Activated CD8-positive, alpha-beta memory T cell treated with anti-CD3 and anti-CD28 coated beads, Interleukin-2, amount 50 U/mL, for 1 hour (primary cell): ENCODE measurements at regions not wholly inside any gene's neighbourhood (a gene's known extent, or its start where the extent isn't known, plus 50 kb on each side); places are given as distances from the start of the nearest gene placed in this dataset.
"Not testable (repeated sequence)": the region's sequence is repeated elsewhere in the genome, so short reads cannot be mapped to it uniquely, and the experiment has no call there.

Experiments used
- DNase-seq: peaks from one replicate; pipeline ENCODE4 v3.0.0-alpha.2; 2020; ENCODE audit errors: extremely low read depth

DNA sequence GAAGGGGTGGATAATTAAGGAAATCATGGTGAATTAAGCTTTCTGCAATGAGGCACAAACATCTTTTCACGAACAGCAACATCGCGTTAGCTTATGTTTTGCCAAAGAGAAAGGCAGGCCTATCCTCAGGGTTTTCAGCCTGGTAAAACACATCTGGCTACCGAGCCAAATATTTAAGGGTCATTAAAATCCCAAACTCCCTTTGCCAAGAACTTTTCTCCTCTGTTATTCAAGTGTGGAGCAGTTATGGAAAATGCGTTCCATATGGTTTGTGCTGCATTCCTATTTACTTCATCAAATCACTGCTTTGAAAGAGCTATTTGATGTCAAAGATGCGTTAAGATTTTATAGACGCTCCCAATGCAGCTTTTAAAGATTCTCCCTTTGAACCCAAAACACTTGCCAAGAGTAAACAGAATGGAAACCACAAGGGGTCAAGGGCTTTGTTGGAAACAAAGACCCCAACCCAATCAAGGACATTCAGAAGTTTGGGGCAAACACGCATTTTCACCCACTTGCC lies 308.3 kb upstream of the CDH5 start:
- no peak for DNase-seq

DNA sequence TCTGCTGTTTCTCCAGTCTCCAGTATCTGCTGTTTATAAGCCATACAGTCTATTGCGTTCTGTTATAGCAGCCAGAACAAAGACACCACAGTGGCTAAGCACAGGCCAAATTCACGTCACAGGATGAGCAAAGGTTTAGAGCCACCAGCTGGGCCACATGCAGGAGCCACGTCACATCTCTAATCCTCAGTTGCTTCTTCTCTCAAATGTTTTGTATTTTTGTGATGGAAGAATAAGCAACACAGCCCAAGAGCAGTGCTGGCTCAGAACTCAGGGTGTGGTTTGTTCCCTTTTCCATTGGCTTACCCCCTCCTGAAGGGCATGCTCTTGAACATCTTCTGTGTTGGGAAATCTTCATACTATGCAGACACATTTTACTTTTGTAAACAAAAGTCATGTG lies 309.4 kb upstream of the CDH5 start:
- no peak for DNase-seq

DNA sequence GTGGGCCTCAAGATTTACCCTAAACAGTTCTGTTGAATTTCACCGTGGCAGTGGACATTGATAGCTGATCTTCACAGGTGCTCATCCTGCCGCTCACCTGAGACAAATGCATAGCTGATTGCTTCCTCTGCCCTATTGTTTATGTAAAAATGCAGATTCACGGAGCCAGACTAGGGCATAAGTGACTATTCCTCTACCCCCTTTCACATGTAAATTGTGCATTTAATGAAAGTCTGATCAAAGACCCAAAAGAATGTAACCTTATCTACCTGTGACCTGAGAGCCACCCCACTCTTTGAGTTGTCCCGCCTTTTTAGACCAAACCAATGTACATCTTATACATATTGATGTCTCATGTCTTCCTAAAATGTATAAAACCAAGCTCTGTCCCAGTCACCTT lies 312.4 kb upstream of the CDH5 start:
- no peak for DNase-seq

DNA sequence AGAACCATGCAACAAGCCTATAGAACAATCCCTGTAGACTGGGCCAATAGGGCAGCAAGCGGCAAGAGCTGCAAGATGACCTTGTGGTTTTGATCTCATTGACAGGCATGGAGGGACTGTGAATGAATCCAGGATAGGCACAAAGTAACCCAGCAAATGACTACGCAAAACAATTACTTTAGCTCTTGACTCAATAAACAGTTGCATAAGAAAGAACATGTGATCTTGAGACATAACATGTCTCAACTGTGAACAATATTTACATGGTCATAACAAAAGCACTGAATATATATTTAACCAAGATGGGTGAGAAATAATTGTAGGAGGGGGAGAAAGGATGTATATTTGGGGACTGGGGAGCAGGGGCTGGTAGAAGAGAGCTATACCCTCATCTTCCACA lies 313.7 kb upstream of the CDH5 start:
- DNase-seq = no peak

DNA sequence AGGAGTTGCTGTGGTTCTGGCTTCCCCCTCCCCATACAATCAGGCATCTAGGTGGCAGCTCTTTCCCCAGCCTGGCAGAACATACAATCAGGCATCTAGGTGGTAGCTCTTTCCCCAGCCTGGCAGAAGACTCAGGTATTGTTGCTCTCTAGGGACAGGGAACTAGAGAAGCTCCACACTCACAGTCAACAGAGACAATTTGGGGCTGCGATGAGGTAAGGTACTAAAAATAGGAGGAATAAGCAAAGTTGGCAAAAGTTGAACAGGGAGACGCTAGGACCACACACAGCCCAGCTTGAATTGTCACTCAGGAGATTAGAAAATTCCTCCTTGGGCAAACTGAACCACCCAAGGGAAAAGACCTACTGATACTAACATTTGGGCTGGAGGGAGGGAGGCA lies 315.5 kb upstream of the CDH5 start:
- DNase-seq = no peak

DNA sequence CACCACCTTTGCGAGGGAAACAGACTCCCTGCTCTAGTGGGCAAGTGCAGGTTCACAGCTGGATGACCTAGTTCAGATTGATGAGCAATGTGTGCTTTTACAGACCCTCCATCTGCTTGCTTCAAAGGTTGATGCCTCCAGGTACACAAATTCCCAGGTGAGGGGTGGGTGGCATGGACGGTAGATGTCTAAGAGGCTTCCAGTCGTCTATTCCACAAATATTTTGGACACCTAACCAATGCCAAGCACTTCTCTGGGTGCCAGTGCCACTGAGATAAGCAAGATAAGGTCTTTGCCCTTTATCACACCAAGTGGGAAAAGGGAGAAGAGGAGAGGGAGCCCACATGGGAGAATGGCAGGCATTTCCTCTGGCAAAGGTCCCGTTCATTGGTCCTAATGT lies 316.6 kb upstream of the CDH5 start:
- no peak for DNase-seq

DNA sequence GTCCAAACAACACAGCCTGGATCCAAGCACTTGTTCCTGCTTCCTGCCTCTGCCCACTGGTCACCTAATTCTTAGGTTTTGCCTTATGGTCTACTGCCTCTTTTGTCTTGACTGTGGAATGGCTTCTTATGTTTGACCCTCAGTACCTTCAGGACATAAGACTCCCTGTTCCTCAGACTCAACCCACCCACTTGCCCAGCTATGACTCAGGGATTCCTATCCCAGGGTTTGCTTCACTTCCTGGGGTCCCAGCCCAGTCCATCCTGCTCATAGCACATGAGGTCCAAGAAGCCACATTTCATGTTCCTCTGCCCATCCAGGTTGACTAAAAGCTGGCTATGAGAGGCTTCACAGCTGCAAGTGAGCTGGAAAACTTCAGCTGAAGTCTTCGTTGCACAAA lies 320.9 kb upstream of the CDH5 start:
- DNase-seq = no peak

DNA sequence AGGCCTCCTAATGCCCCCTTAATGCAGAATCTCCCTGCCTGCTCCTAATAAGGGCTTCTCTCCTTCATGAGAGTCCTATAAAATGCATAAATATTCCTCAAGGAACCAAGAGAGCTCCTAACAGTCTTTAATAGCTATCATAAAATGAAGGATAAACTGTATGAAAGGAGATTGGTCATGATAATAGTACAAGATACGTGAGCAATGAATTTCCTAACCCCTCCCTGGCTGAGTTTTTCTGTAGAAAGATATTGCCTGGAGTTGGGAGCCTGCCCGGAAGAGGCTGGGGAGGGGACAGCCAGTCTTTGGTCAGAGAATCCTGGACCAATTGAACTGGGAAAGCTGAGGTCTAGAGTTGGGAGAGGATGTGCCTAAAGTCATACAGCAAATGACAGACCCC lies 321.9 kb upstream of the CDH5 start:
- DNase-seq = no peak

DNA sequence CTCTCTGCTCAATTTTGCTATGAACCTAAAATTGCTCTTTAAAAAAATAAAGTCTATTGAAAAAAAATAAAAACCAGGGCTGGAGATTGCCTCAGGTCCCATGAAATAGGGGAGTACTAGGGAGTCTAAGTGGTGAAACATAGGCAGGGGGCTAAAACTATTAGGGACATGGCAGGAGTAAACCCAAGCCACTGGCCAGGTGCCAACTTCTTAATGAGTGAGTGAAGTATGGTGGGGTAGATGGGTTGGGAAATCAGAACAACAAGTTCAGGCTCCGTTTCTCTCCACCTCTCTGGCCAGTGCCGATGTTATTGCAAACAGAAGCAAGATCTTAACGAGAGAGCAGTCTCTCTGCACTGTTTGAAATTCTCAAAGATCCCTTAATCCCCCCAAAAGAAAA lies 322.4 kb upstream of the CDH5 start:
- DNase-seq = no peak

DNA sequence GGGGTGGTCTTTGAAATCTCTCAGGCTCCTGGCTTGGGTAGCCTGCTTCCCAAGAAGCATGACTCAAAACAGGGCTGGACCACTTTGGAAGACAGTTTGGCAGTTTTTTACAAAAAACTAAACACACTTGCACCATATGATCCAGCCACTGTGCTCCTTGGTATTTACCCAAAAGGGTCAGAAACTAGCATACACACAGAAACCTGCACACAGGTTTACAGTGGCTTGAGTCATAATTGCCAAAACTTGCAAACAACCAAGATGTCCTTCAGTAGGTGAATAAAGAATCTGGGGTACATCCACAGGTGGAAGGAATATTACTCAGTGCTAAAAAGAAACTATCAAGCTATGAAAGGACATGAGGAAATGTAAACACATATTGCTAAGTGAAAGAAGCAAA lies 323.2 kb upstream of the CDH5 start:
- DNase-seq = no peak

DNA sequence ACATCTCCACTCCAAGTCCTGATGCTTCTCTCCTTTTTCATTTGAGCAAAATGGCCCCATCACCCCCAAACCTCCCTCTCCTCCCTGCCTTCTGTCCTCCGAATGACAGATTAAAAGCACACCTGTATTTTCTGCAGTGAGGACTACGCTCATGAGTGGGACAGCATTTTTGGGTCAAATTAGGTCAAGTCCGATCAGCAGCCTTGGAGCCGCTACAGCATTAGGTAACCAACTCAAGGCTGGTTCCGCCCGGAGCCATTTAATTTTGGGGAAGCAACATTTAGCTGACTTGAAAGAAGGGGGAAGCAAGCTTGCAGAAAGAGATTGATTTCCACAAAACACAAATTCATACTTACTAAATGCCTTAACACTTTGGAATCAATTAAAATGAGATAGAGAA lies 324.1 kb upstream of the CDH5 start:
- DNase-seq = no peak

DNA sequence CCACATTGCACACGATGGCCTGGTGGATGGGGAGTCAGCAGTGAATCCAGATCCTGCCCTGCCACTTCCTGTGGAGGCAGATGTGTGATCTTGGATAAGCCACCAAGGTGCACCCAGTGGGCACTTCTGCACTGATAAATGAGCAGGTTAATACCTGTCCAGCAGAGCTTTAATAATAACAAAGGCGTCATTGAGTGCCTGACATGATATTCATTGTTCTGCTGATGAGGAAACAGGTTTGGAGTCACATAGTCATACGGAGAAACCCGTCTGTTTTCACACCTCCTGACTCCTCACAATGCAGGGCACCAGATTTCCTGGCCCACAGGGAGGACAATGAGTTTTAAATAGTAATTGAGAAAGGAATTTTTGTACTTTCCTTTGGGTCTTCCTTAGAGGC lies 324.6 kb upstream of the CDH5 start:
- DNase-seq = no peak

DNA sequence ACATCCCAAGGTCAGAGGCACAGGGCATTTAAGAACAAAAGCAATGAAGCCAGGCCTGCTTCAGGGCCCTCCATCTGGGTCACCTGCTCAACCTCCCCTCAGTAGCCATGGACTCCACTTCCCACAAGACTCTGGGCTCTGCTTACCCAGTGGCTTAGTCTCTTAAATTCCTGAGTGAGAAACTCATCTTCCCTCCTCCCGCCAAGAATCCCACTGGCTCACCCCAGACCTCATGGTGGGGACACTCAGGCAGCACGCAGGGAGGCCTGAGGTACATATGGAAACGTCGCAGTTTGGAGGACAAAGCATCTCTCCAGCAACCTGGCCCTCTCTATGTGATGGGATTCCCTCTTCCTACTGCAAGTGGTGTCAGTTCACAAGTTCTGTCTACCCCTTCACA lies 326.7 kb upstream of the CDH5 start:
- DNase-seq = no peak

DNA sequence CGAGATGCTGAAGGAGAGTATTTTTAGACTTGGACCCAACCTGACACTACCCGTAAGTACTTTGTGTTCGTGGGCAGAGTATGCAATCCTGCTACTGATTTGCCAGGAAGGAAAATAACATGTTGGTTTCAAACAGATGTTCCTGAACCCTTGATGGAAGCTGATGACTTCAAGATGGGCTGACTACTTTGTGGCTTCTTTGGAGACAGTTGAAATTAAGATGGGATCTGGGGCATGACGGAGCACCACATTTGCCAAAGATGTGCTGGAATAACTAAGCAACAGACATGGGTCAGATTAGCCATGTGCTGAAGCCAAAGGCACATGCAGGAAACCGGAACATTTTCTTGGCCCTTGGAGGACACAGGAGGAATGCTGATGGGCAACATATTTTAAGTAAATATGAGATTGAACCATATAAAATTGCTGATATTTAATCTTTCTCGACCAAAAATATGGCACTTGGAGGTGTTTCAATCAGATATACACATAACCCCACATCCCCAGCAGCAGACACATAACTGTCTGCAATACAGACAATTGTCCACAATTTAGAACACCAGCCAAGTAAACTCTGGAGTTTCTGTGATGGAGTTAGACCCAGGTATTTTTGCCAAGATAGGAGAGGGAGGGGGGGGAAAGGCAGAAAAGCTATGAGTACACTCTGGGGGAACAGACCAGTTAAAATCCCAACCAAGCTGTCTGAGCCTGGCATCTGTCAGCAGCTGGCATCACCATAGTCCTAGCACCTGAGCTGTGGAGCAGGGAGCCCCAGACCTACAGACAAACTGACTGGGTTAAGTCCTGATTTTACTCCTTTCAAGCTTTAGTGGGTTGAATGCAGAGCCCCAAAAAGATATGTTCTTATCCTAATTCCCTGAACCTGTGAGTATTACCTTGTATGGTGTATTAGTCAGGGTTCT lies 329.4 kb upstream of the CDH5 start:
- no peak for DNase-seq

DNA sequence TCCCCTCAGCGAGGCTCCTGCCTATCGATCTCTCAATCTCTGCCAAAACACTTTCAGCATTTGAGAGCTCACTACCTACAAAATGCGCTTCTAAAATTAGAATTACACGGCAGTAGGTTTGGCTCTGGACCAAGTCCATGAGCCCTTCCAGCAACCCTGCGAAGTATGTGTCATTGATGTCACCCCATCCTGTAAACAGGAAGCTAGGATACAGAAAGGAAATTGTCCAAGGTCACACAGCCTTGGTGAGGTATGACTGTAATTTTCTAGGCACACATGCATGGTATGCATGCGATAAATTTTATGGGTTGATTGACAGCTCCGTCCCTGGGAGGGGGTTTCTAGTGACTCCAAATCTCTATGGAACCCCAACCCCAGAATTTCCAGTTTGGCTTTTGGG lies 330.3 kb upstream of the CDH5 start:
- DNase-seq = no peak

DNA sequence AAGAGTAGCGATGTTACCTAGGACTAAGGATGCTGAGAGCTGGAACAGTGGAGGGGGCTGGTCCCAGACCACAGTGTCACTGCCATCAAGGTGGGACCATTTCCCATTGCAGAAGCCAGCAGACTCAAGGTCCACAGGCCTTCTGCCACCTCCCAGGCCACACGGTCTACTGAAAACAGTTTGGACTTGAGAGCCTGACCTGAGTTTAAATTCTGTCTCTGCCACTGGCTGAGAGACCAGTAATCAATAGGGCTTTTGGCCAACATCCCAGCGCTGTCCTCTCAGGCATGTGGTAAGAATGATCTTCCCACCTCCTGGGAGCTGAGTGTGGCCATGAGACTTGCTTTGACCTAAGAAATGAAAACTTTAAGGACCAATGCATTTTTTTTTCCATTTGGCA lies 331.4 kb upstream of the CDH5 start:
- no peak for DNase-seq

DNA sequence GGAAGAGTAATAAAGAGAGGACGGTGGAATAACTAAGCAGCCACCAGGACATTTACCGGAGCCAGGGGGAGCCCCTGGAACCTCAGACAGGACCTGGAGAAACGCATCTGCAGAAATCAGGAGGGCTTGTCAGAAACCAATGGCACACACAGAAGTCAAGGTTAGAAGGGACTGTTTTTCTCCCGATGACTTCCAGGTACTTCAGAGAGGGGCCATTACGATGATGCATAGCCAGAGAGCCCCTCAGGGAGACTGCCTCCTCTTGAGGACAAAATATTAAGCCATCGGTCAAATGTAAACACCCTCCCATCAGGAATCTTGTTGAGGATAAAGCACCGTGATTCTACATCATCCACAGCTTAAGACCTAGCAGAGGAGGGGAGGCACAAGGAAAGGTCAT lies 333.6 kb upstream of the CDH5 start:
- no peak for DNase-seq

DNA sequence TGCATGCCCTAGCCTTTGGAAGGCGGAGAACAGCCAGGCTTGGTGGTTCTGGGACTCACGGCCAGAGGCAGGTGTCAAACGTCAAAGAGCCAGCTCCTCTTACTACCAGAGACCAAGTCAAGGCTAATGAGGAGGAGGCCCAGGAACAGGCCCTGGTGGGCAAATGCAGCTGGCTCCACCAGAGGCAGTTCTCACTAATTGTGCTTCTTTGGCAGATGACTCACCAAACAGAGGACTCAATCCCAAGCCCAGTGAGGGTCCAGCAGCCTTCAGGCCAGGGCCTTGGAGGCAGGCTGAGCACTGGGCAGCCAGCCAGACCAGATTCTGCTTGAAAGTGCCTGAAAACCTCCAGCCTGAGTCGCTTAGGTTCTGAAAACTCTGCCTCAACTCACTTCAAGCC lies 336.5 kb upstream of the CDH5 start:
- DNase-seq = no peak

DNA sequence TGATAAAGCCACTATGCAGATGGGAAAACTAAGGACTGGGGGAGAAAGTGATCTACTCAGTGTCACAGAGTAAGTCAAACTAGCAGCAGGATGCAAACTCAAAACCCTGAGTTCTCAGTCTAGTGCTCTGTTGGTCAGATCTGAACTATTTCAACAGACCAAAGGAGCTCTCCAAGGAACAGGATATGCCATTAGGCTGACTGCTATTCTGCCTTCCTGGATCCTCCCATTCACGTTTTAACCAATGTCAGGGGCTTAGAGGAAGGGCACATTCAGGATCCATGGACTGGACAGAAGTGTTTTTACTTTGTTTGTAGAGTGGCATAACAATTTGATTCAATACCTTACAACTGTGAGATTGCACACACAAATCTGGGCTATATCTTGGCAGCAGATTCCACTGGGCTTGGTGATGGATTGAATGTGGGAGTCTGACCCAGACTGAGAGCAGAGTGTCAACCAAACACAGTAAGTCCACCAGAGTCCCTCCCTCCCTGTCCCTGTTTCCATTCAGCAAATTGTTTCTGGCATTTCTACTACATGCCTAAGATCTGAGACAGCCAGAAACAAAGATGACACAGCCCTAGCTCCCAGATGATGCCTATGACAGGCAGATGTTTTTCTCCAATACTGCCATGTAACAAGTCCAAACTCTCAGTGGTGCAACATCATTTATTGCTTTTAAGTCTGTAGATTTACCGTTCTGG lies 337.8 kb upstream of the CDH5 start:
- DNase-seq = no peak

DNA sequence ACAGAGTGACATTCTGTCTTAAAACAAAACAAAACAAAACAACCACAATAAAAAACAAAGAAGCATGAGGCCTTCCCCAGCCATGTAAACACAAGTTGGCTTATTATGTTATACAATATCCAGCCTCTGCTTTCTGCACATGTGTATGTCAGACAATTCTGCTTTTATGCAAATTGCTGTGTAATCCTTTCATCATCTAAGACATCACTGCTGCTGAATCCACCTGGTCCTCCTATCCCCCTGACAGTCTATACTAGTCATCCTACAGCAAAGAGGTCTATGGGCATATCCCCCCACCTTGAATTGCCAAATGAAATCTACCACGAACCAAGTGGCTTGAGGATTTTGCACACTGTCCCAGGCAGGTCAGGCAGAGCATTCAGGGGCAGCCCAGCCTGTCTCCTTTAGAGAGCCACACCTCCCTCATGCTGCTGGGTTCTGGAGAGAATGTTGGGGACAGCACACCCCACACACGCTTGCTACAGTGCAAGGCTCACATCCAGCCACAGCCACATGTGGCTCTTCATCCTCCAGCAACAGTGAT lies 339.6 kb upstream of the CDH5 start:
- DNase-seq = no peak

DNA sequence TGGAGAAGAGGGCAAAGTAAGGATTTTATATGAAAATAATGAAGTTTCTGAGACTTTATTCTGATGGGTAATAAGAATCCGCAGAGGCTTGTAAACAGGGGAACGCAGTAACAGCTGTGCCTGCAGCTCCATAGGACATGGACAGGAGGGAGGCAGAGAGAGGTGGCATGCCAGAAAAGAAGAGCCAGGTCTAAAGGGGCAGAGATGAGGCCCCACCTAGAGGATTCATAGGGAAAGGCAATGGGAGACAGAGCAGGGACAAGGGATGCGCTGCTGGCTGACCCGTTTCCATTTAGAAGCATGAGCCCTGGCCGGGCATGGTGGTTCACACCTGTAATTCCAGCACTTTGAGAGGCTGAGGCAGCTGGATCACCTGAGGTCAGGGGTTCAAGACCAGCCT lies 340.3 kb upstream of the CDH5 start:
- DNase-seq = no peak

DNA sequence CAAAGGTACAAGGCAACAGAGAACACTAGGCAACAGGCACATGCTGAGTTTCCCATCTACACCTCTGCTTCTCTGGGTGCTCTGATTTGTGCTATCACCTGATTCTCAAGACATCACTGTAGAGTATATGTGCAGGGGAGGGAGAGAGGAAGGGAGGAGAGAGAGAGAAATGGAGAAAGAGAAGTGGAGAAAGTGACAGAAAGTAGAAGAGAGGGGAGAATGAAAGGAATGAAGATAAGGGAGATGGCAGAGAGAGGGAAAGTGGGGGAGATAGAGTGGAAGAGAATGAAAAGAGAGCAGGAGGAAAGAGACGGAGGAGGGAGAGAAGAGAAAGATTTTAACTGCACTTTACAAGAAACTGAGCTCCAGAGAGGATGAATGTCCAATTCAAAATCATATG lies 340.7 kb upstream of the CDH5 start:
- no peak for DNase-seq

DNA sequence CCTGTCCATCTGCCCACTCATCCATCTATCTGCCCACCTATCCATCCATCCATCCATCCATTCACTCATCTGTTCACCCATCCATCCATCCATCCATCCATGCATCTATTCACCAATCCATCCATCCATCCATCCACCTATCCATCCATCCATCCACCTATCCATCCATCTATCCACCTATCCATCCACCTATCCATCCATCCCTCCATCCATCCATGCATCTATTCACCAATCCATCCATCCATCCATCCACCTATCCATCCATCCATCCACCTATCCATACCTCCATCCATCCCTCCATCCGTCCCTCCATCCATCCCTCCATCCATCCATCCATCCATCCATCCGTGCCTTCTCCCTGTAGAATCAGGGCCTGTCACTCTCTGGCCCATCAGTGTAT lies 341.9 kb upstream of the CDH5 start:
- DNase-seq = not testable (repeated sequence)
